Endodermal cell (in vitro differentiated cells): ENCODE measurements at regions not wholly inside any gene's neighbourhood (a gene's known extent, or its start where the extent isn't known, plus 50 kb on each side); places are given as distances from the start of the nearest gene placed in this dataset.

ENCODE experiments used
- DNase-seq: peaks from one replicate; pipeline ENCODE4 v3.0.0-alpha.2; 2017
- H3K27ac ChIP-seq: 2 replicates; pipeline ENCODE4 v1.5.1; 2013; ENCODE audit warnings: mild to moderate bottlenecking, low read depth, low read length, moderate library complexity
- H3K27me3 ChIP-seq: 2 replicates; pipeline ENCODE4 v1.6.1; 2013; ENCODE audit warnings: mild to moderate bottlenecking, low read length, moderate library complexity; ENCODE audit not compliant: insufficient read depth, control insufficient read depth, poor library complexity, severe bottlenecking
- H3K36me3 ChIP-seq: 2 replicates; pipeline ENCODE4 v1.7.0; 2013; ENCODE audit warnings: mild to moderate bottlenecking, low read length, moderate library complexity; ENCODE audit not compliant: control insufficient read depth, insufficient read depth
- H3K4me1 ChIP-seq: one replicate; pipeline ENCODE4 v1.7.0; 2013; ENCODE audit warnings: low read length; ENCODE audit not compliant: control insufficient read depth, insufficient read depth
- H3K4me3 ChIP-seq: 2 replicates; pipeline ENCODE4 v1.5.1; 2013; ENCODE audit warnings: mild to moderate bottlenecking, low read length, moderate library complexity
- H3K9ac ChIP-seq: 2 replicates; pipeline ENCODE4 v1.6.1; 2013; ENCODE audit warnings: mild to moderate bottlenecking, low read length, moderate library complexity; ENCODE audit not compliant: poor library complexity, severe bottlenecking; ENCODE audit errors: extremely low read depth
- H3K9me3 ChIP-seq: 2 replicates; pipeline ENCODE4 v1.6.1; 2013; ENCODE audit warnings: mild to moderate bottlenecking, low read length, moderate library complexity; ENCODE audit not compliant: control insufficient read depth
- H3K27ac Mint-ChIP-seq: 2 replicates; pipeline ENCODE4 v1.8.0; 2020; ENCODE audit warnings: mixed read lengths
- H3K27me3 Mint-ChIP-seq: 2 replicates; pipeline ENCODE4 v1.8.0; 2021; ENCODE audit warnings: mild to moderate bottlenecking, mixed read lengths; ENCODE audit not compliant: insufficient read depth
- H3K36me3 Mint-ChIP-seq: 2 replicates; pipeline ENCODE4 v1.8.0; 2020; ENCODE audit warnings: low read depth, mixed read lengths
- H3K4me1 Mint-ChIP-seq: 2 replicates; pipeline ENCODE4 v1.8.0; 2020; ENCODE audit warnings: mixed read lengths
- H3K4me3 Mint-ChIP-seq: 2 replicates; pipeline ENCODE4 v1.8.0; 2020; ENCODE audit warnings: mild to moderate bottlenecking, moderate library complexity, mixed read lengths
- H3K9me3 Mint-ChIP-seq: 2 replicates; pipeline ENCODE4 v1.8.0; 2020; ENCODE audit warnings: mild to moderate bottlenecking, mixed read lengths
- CTCF ChIP-seq: fragments of 200-600 bp; sonication (generic); conservative IDR thresholded peaks from 2 replicates; pipeline ENCODE4 v1.5.0; 2021; ENCODE audit warnings: antibody characterized with exemption, mild to moderate bottlenecking
- WGBS, 2 experiments: methylation state at CpG; one replicate each; pipeline versions ENCODE4 v1.1.5 to v1.1.7; 2013; ENCODE audit warnings: missing lambda C conversion rate in 2 of 2, mixed read lengths in 1 of 2; ENCODE audit not compliant: insufficient coverage in 1 of 2, insufficient read length in 1 of 2; 5-methylcytosine and 5-hydroxymethylcytosine counted together

- no peaks in the 10 kb centered on the region for H3K27me3 ChIP-seq
- Mint-ChIP-seq H3K27ac (no peak overlapping the region), H3K9me3 (no peaks in the 10 kb centered on the region), H3K36me3 (no peaks in the 10 kb centered on the region), H3K4me3 (no peak overlapping the region), H3K27me3 (no peaks in the 10 kb centered on the region), H3K4me1 (no peaks in the 10 kb centered on the region)
- no peak overlapping the region for H3K4me3 ChIP-seq
- no peaks in the 10 kb centered on the region for H3K4me1 ChIP-seq
- no CpG with 5 or more reads among the region's 1 CpG for WGBS, 2 experiments
- no peaks in the 10 kb centered on the region for H3K9me3 ChIP-seq
- H3K27ac ChIP-seq, result no peak overlapping the region
- no peak for DNase-seq
- H3K36me3 ChIP-seq, result no peaks in the 10 kb centered on the region
- no peak overlapping the region for H3K9ac ChIP-seq
- no peak for TF ChIP-seq CTCF
Observed at GRCh38 chr3:80785875-80786274, 975.6 kb downstream of the GBE1 start.

GRCh38 chr3:80785475-80785874 lies 976.0 kb downstream of the GBE1 start:
- no peak overlapping the region for H3K4me3 ChIP-seq
- H3K27ac ChIP-seq, result no peak overlapping the region
- Mint-ChIP-seq H3K4me3 (no peak overlapping the region), H3K36me3 (no peaks in the 10 kb centered on the region), H3K9me3 (no peaks in the 10 kb centered on the region), H3K27me3 (no peaks in the 10 kb centered on the region), H3K4me1 (no peaks in the 10 kb centered on the region), H3K27ac (no peak overlapping the region)
- DNase-seq, result no peak
- H3K9ac ChIP-seq, result no peak overlapping the region
- TF ChIP-seq CTCF, result peak; percentile 62
- WGBS, 2 experiments, result 82% methylated on average over 3 of the region's 3 CpGs; no CpG with 5 or more reads in 1 of the 2 experiments
- no peaks in the 10 kb centered on the region for H3K9me3 ChIP-seq
- H3K4me1 ChIP-seq, result no peaks in the 10 kb centered on the region
- no peaks in the 10 kb centered on the region for H3K36me3 ChIP-seq
- H3K27me3 ChIP-seq, result no peaks in the 10 kb centered on the region

GRCh38 chr3:80771085-80771484 lies 990.4 kb downstream of the GBE1 start:
- no peaks in the 10 kb centered on the region for H3K36me3 Mint-ChIP-seq
- Histone ChIP-seq H3K4me3 (peak overlapping the region; percentile 85), H3K27me3 (no peaks in the 10 kb centered on the region), H3K36me3 (no peaks in the 10 kb centered on the region), H3K27ac (no peak overlapping the region), H3K9ac (no peak overlapping the region), H3K4me1 (no peaks in the 10 kb centered on the region), H3K9me3 (no peaks in the 10 kb centered on the region)
- H3K4me3 Mint-ChIP-seq, result peak overlapping the region; percentile 69
- H3K9me3 Mint-ChIP-seq, result no peaks in the 10 kb centered on the region
- no peak overlapping the region for H3K27ac Mint-ChIP-seq
- peaks cover 2% of the 10 kb centered on the region for H3K4me1 Mint-ChIP-seq
- TF ChIP-seq CTCF, result no peak
- WGBS, 2 experiments, result 82 to 91% methylated on average over 6 to 7 of the region's 7 CpGs
- no peak for DNase-seq
- H3K27me3 Mint-ChIP-seq, result no peaks in the 10 kb centered on the region
